Heart right ventricle (tissue), 16 donors: ENCODE measurements at regions not wholly inside any gene's neighbourhood (a gene's known extent, or its start where the extent isn't known, plus 50 kb on each side); places are given as distances from the start of the nearest gene placed in this dataset.
"Not testable (repeated sequence)": the region's sequence is repeated elsewhere in the genome, so short reads cannot be mapped to it uniquely, and the experiment has no call there.

Experiments
- ATAC-seq, 8 donors: fragments of 200-7000 bp; cut with Tn5 transposase; one replicate each; pipeline ENCODE4 v1.9.1; 2020; ENCODE audit warnings: mild to moderate bottlenecking in 8 of 8, moderate library complexity in 8 of 8, moderate number of reproducible peaks in 1 of 8
- DNase-seq, 2 donors: peaks; one replicate each; pipeline ENCODE4 v3.0.0-alpha.2; 2020
- H3K27ac ChIP-seq, 10 donors: fragments of 200-600 bp; sonication (generic) in 2 of 10; one replicate each; pipeline versions ENCODE4 v1.5.0 to v1.8.0; 2020 to 2022; ENCODE audit warnings: mild to moderate bottlenecking in 3 of 10
- H3K27me3 ChIP-seq, 7 donors: fragments of 200-600 bp; one replicate each; pipeline ENCODE4 v1.8.0; 2021 to 2022; ENCODE audit warnings: mild to moderate bottlenecking in 2 of 7
- H3K36me3 ChIP-seq, 9 donors: fragments of 200-600 bp; sonication (generic) in 1 of 9; one replicate each; pipeline versions ENCODE4 v1.5.0 to v1.8.0; 2020 to 2022; ENCODE audit warnings: mild to moderate bottlenecking in 2 of 9
- H3K4me1 ChIP-seq, 9 donors: fragments of 200-600 bp; sonication (generic) in 1 of 9; one replicate each; pipeline versions ENCODE4 v1.5.0 to v1.8.0; 2020 to 2022; ENCODE audit warnings: mild to moderate bottlenecking in 4 of 9
- H3K4me3 ChIP-seq, 10 donors: fragments of 200-600 bp; sonication (generic) in 2 of 10; one replicate each; pipeline versions ENCODE4 v1.5.0 to v1.8.0; 2020 to 2022; ENCODE audit warnings: mild to moderate bottlenecking in 7 of 10, moderate library complexity in 2 of 10
- H3K9me3 ChIP-seq, 11 donors: fragments of 200-600 bp in 10 of 11; sonication (generic) in 2 of 11; one replicate each; pipeline versions ENCODE4 v1.5.0 to v1.8.0; 2013 to 2022; ENCODE audit warnings: mild to moderate bottlenecking in 2 of 11, control low read depth in 1 of 11, moderate library complexity in 1 of 11
- CTCF ChIP-seq, 9 donors: fragments of 200-600 bp; sonication (generic) in 2 of 9; IDR thresholded peaks; one replicate each; pipeline versions ENCODE4 v1.5.0 to v1.8.0; 2021 to 2022; ENCODE audit warnings: antibody characterized with exemption in 9 of 9, mild to moderate bottlenecking in 5 of 9, moderate library complexity in 1 of 9
- WGBS, 2 donors: extraction: QIAGEN DNeasy Blood & Tissue Kit; methylation state at CpG; one replicate each; pipeline ENCODE4 v1.1.7; 2013; ENCODE audit warnings: inconsistent platforms in 1 of 2; 5-methylcytosine and 5-hydroxymethylcytosine counted together
- intact Hi-C, 10 donors: fragments of 100-400 bp; cut with DNase I; formaldehyde crosslinking; loops; one replicate each; pipeline versions ENCODE4 v1.11.1 to v1.14.2; 2022
- donor health status: Arrhythmogenic right ventricular cardiomyopathy.
- donor health status: ischemic (EF 13 %, LVEDD 7.1; RV severe dilation, severe dysfunction).
- donor health status: healthy with polysubstance abuse.
- donor health status: DM: no; HTN: yes; CAD: no.
- donor health status: DM: no; HTN: no; CAD: no.
- donor health status: ischemic (EF 25% LVEDD 6.9; RV normal size, moderate dysfunction).
- donor health status: ischemic (EF 25% LVEDD 5.7; RV mildly dilated, moderate dysfunction).
- donor health status: healthy.
- donor health status: DM: yes; HTN: yes; CAD: no.
- donor health status: Ischemic cardiomyopathy.
- donor health status: ischemic (EF 35%, LVEDD 5.7; RV mildly dilated, moderate dysfunction).
- donor health status: nonischemic (EF 11% LVEDD 7.7; RV severe dilation, severe dysfunction).
- donor health status: DM: yes; HTN: yes; CAD: no.
- donor health status: PGD.
- donor health status: ischemic (EF 29% LVEDD 5.4; RV normal size, mild dysfunction).
- donor health status: nonischemic (EF 23%, LVEDD 6.1; RV moderate dilation, normal function).

GRCh38 chr17:20787281-20787680 is 207.8 kb downstream of the CDRT15L2 start:
- no peak for TF ChIP-seq CTCF (IDR thresholded peaks at IDR 0.05)
- no peak overlapping the region for H3K27ac ChIP-seq
- no peaks in the 10 kb centered on the region for H3K4me1 ChIP-seq
- 70% methylated on average over 6 of the region's 6 CpGs for WGBS, 2 donors
- no peak overlapping the region for H3K4me3 ChIP-seq
- intact Hi-C loops: no loop called here
- ATAC-seq: no peak
- no peak for DNase-seq
- no peaks in the 10 kb centered on the region for H3K9me3 ChIP-seq
- peaks cover 0 to 34% (median 26%) of the 10 kb centered on the region in 7 donors for H3K27me3 ChIP-seq
- no peaks in the 10 kb centered on the region for H3K36me3 ChIP-seq

GRCh38 chr17:20791626-20792025 is 212.1 kb downstream of the CDRT15L2 start:
- ATAC-seq: no peak
- no peak for DNase-seq
- Histone ChIP-seq H3K4me3 (no peak overlapping the region), H3K27me3 (peaks cover 0 to 19% (median 0%) of the 10 kb centered on the region in 7 donors), H3K4me1 (no peaks in the 10 kb centered on the region), H3K27ac (no peak overlapping the region), H3K36me3 (no peaks in the 10 kb centered on the region), H3K9me3 (no peaks in the 10 kb centered on the region)
- intact Hi-C loops: loop anchor here in 1 of 10 donors (10.0 kb wide), 1 partner anchor 203 kb away; no protein-coding TSS in a partner anchor
- no peak for TF ChIP-seq CTCF (IDR thresholded peaks at IDR 0.05)
- 87 to 88% methylated on average over 5 of the region's 5 CpGs for WGBS, 2 donors

- DNase-seq, H3K36me3 ChIP-seq, H3K4me1 ChIP-seq, H3K4me3 ChIP-seq, H3K9me3 ChIP-seq, H3K27ac ChIP-seq, ATAC-seq: not testable (repeated sequence)
- WGBS, 2 donors: 67 to 69% methylated on average over 6 of the region's 6 CpGs
- peaks cover 0 to 19% (median 7%) of the 10 kb centered on the region in 7 donors for H3K27me3 ChIP-seq
- intact Hi-C loops: loop anchor here in 1 of 10 donors (10.0 kb wide), 1 partner anchor 200 kb away; no protein-coding TSS in a partner anchor
Measured at GRCh38 chr17:20794532-20794931, 215.0 kb downstream of the CDRT15L2 start.

GRCh38 chr17:20797292-20797691 is 217.8 kb downstream of the CDRT15L2 start:
- no peak for TF ChIP-seq CTCF (IDR thresholded peaks at IDR 0.05)

GRCh38 chr17:20800146-20800545 is 220.6 kb downstream of the CDRT15L2 start:
- peaks cover 0 to 20% (median 8%) of the 10 kb centered on the region in 7 donors for H3K27me3 ChIP-seq
- H3K36me3 ChIP-seq: no peaks in the 10 kb centered on the region
- no peak for TF ChIP-seq CTCF (IDR thresholded peaks at IDR 0.05)
- no peak overlapping the region for H3K27ac ChIP-seq
- ATAC-seq (no peak), DNase-seq (no peak)
- intact Hi-C loops: loop anchor here in 2 of 10 donors (5.0 to 10.0 kb wide), 2 partner anchors 192 to 195 kb away; no protein-coding TSS in a partner anchor
- 65 to 78% methylated on average over 2 of the region's 2 CpGs for WGBS, 2 donors
- H3K4me3 ChIP-seq: no peak overlapping the region
- no peaks in the 10 kb centered on the region for H3K4me1 ChIP-seq
- H3K9me3 ChIP-seq: no peaks in the 10 kb centered on the region

More at GRCh38 chr17:20797292-20797691, 217.8 kb downstream of the CDRT15L2 start:
- DNase-seq: no peak
- H3K9me3 ChIP-seq: no peaks in the 10 kb centered on the region
- H3K4me3 ChIP-seq: no peak overlapping the region
- no peak overlapping the region for H3K27ac ChIP-seq
- 78 to 82% methylated on average over 3 of the region's 3 CpGs for WGBS, 2 donors
- no peaks in the 10 kb centered on the region for H3K36me3 ChIP-seq
- intact Hi-C loops: loop anchor here in 1 of 10 donors (10.0 kb wide), 1 partner anchor 198 kb away; no protein-coding TSS in a partner anchor
- no peak for ATAC-seq
- H3K27me3 ChIP-seq: peaks cover 0 to 28% (median 8%) of the 10 kb centered on the region in 7 donors
- H3K4me1 ChIP-seq: no peaks in the 10 kb centered on the region
